ENCODE measurements at regions not wholly inside any gene's neighbourhood (a gene's known extent, or its start where the extent isn't known, plus 50 kb on each side); places are given as distances from the start of the nearest gene placed in this dataset.
"Not testable (repeated sequence)": the region's sequence is repeated elsewhere in the genome, so short reads cannot be mapped to it uniquely, and the experiment has no call there.

DNA sequence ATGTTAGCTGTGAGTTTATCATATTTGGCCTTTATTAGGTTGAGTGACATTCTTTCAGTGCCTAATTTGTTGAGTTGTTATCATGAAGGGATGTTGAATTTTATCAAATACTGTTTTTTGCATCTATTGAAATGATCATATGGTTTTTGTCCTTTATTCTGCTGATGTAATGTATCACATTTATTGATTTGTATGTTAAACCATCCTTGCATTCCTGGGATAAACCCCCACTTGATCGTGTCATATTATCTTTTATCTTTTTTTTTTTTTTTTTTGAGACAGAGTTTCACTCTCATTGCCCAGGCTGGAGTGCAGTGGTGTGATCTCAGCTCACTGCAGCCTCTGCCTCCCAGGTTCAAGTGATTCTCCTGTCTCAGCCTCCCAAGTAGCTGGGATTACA lies 51.9 kb upstream of the MFGE8 start:
- H3K4me1 ChIP-seq (ENCODE audit: control insufficient read depth, insufficient read depth, low read length); H3K9ac ChIP-seq (ENCODE audit: low read length); H3K4me3 ChIP-seq (ENCODE audit: low read length); DNase-seq (ENCODE audit: low read depth); H3K36me3 ChIP-seq (ENCODE audit: control insufficient read depth, insufficient read depth, low read length, severe bottlenecking); H3K27me3 ChIP-seq (replicated peaks; ENCODE audit: control insufficient read depth, insufficient read depth, low read length): not testable (repeated sequence)
- peaks cover 27% of the 10 kb centered on the region for H3K9me3 ChIP-seq (ENCODE audit: control insufficient read depth, low read length)

DNA sequence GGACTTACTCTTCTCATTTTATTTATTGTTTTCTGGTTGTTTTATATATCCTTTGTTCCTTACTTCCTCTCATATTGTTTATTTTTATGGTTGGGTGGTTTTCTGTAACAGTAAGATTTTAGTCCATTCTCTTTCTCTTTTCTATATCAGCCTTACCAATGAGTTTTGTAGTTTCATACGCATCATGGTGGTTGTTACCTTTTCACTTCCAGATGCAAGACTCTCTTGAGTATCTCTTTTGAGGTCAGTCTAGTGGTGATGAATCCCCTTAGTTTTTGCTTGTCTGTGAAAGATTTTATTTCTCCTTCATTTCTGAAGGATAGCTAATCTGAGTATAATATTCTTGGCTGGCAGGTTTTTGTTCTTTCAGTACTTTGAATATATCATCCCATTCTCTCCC lies 57.1 kb upstream of the MFGE8 start:
- Histone ChIP-seq H3K4me1 (ENCODE audit: control insufficient read depth, insufficient read depth, low read length) (no peaks in the 10 kb centered on the region), H3K9ac (ENCODE audit: low read length) (no peak overlapping the region), H3K36me3 (ENCODE audit: control insufficient read depth, insufficient read depth, low read length, severe bottlenecking) (no peaks in the 10 kb centered on the region), H3K4me3 (ENCODE audit: low read length) (no peak overlapping the region), H3K27me3 (replicated peaks; ENCODE audit: control insufficient read depth, insufficient read depth, low read length) (no peaks in the 10 kb centered on the region), H3K9me3 (ENCODE audit: control insufficient read depth, low read length) (peaks cover 15% of the 10 kb centered on the region)
- DNase-seq (ENCODE audit: low read depth), result no peak

- Histone ChIP-seq H3K4me3 (ENCODE audit: low read length) (no peak overlapping the region), H3K9me3 (ENCODE audit: control insufficient read depth, low read length) (peaks cover 18% of the 10 kb centered on the region), H3K4me1 (ENCODE audit: control insufficient read depth, insufficient read depth, low read length) (no peaks in the 10 kb centered on the region), H3K36me3 (ENCODE audit: control insufficient read depth, insufficient read depth, low read length, severe bottlenecking) (no peaks in the 10 kb centered on the region), H3K9ac (ENCODE audit: low read length) (no peak overlapping the region), H3K27me3 (replicated peaks; ENCODE audit: control insufficient read depth, insufficient read depth, low read length) (peaks cover 5% of the 10 kb centered on the region)
- peak; percentile 31 for DNase-seq (ENCODE audit: low read depth)
Observed at GRCh38 chr15:88974392-88974791, 61.2 kb upstream of the MFGE8 start.

DNA sequence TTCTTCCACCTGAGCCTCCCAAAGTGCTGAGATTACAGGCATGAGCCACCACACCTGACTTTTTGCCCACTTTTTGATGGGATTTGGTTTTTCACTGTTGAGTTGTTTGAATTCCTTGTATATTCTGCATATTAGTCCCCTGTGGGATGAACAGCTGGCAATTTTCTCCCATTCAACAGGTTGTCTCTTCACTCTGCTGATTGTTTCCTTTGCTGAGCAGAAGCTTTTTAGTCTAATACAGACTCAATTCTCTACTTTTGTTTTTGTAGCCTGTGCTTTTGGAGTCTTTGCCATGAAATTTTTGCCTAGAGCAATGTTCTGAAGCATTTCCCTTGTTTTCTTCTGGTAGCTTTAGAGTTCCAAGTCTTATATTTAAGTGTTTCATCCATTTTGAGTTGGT lies 62.7 kb upstream of the MFGE8 start:
- peak; percentile 53 for DNase-seq (ENCODE audit: low read depth)
- Histone ChIP-seq H3K4me1 (ENCODE audit: control insufficient read depth, insufficient read depth, low read length) (no peaks in the 10 kb centered on the region), H3K9me3 (ENCODE audit: control insufficient read depth, low read length) (peaks cover 10% of the 10 kb centered on the region), H3K27me3 (replicated peaks; ENCODE audit: control insufficient read depth, insufficient read depth, low read length) (peaks cover 5% of the 10 kb centered on the region), H3K9ac (ENCODE audit: low read length) (no peak overlapping the region), H3K36me3 (ENCODE audit: control insufficient read depth, insufficient read depth, low read length, severe bottlenecking) (no peaks in the 10 kb centered on the region), H3K4me3 (ENCODE audit: low read length) (no peak overlapping the region)

GRCh38 chr15:88976656-88977055 lies 63.5 kb upstream of the MFGE8 start:
- peaks cover 10% of the 10 kb centered on the region for H3K9me3 ChIP-seq (ENCODE audit: control insufficient read depth, low read length)
- peaks cover 5% of the 10 kb centered on the region for H3K27me3 ChIP-seq (replicated peaks; ENCODE audit: control insufficient read depth, insufficient read depth, low read length)
- DNase-seq (ENCODE audit: low read depth), result no peak
- no peak overlapping the region for H3K4me3 ChIP-seq (ENCODE audit: low read length)
- H3K4me1 ChIP-seq (ENCODE audit: control insufficient read depth, insufficient read depth, low read length), result no peaks in the 10 kb centered on the region
- no peak overlapping the region for H3K9ac ChIP-seq (ENCODE audit: low read length)
- no peaks in the 10 kb centered on the region for H3K36me3 ChIP-seq (ENCODE audit: control insufficient read depth, insufficient read depth, low read length, severe bottlenecking)

DNA sequence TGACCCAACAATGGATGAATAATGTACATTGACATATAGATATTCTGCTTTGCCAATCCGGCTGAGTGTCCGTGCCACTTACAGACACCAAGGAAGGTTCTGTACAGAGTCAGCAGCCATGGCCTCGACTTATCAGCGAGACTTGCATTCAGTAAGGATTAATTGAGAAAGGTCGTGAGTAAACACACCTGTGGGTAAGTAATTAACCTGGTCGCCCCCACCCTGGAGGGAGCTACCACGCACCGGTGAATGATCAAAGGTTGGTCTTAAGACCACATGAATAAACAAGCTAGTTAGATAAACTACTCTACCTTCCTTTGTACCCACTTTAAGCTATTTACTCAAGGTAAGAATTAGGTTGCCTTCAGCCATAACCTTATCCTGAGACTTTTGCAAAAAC lies 66.5 kb upstream of the MFGE8 start:
- H3K4me1 ChIP-seq (ENCODE audit: control insufficient read depth, insufficient read depth, low read length), result peaks cover 8% of the 10 kb centered on the region
- H3K27me3 ChIP-seq (replicated peaks; ENCODE audit: control insufficient read depth, insufficient read depth, low read length), result peaks cover 5% of the 10 kb centered on the region
- H3K4me3 ChIP-seq (ENCODE audit: low read length), result no peak overlapping the region

GRCh38 chr15:88980498-88980897 lies 67.3 kb upstream of the MFGE8 start:
- H3K9ac ChIP-seq (ENCODE audit: low read length), result no peak overlapping the region
- DNase-seq (ENCODE audit: low read depth), result no peak
- no peak overlapping the region for H3K4me3 ChIP-seq (ENCODE audit: low read length)
- H3K4me1 ChIP-seq (ENCODE audit: control insufficient read depth, insufficient read depth, low read length), result peaks cover 8% of the 10 kb centered on the region
- H3K27me3 ChIP-seq (replicated peaks; ENCODE audit: control insufficient read depth, insufficient read depth, low read length), result peaks cover 5% of the 10 kb centered on the region
- H3K9me3 ChIP-seq (ENCODE audit: control insufficient read depth, low read length), result peaks cover 10% of the 10 kb centered on the region
- H3K36me3 ChIP-seq (ENCODE audit: control insufficient read depth, insufficient read depth, low read length, severe bottlenecking), result no peaks in the 10 kb centered on the region

More for the DNA sequence above, 66.5 kb upstream of the MFGE8 start:
- DNase-seq (ENCODE audit: low read depth), result no peak
- Histone ChIP-seq H3K9me3 (ENCODE audit: control insufficient read depth, low read length) (peaks cover 10% of the 10 kb centered on the region), H3K36me3 (ENCODE audit: control insufficient read depth, insufficient read depth, low read length, severe bottlenecking) (no peaks in the 10 kb centered on the region), H3K9ac (ENCODE audit: low read length) (no peak overlapping the region)

DNA sequence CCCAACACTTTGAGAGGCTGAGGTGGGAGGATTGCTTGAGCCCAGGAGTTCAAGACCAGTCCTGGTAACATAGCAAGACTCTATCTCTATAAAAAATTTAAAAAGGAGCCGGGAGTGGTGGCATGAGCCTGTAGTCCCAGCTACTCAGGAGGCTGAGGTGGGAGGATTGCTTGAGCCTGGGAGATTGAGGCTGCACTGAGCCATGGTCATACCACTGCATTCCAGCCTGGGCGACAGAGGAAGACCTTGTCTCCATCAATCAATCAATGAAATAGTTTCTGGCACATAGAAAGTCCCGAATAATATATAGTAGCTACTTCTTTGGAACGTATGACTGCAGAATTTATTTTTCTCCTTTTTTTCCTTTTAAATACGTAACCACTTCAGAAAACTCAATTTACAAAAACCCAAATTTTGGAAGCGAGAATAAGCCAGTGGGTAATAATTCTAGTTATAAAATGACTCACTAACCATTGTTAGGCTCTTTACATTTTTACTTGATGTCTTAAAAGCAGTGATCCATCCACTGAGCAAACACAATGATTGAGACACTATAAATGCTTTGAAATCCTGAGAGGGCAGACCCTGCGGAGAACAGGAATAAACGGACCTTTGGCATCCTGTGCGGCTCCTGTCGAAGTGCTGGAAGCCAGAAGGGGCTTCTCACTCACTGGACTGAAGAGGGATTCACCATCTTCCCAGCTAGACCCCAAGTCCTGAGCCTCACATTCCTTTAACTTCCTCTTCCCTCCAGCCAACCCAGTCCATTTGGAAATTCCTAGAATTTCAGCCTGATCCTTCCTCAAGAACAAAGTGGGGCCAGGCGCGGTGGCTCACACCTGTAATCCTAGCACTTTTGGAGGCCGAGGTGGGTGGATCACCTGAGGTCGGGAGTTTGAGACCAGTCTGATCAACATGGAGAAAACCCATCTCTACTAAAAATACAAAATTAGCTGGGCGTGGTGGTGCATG lies 68.4 kb upstream of the MFGE8 start:
- Histone ChIP-seq H3K4me3 (ENCODE audit: low read length) (no peak overlapping the region), H3K9ac (ENCODE audit: low read length) (no peak overlapping the region), H3K9me3 (ENCODE audit: control insufficient read depth, low read length) (peaks cover 6% of the 10 kb centered on the region), H3K36me3 (ENCODE audit: control insufficient read depth, insufficient read depth, low read length, severe bottlenecking) (no peaks in the 10 kb centered on the region), H3K4me1 (ENCODE audit: control insufficient read depth, insufficient read depth, low read length) (peaks cover 8% of the 10 kb centered on the region), H3K27me3 (replicated peaks; ENCODE audit: control insufficient read depth, insufficient read depth, low read length) (peaks cover 4% of the 10 kb centered on the region)
- peak; percentile 50 for DNase-seq (ENCODE audit: low read depth)

GRCh38 chr15:88982304-88982945 lies 69.2 kb upstream of the MFGE8 start:
- DNase-seq (ENCODE audit: low read depth), result peak; percentile 83

DNA sequence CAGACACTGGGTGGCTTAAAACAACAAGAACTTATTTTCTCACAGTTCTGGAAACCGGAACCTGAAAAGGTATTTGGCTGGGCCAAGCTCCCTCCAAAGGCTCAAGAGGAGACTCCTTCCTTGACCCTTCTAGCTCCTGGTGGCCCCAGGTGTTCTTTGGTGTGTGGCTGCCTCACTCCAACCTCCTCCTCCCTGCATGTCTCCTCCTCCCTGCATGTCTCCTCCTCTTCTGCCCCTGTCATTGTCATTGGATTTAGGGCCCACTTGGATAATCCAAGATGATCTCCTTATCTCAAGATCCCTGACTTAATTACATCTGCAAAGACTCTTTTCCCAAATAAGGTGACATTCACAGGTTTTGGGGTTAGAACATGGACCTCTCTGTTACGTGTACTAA lies 69.8 kb upstream of the MFGE8 start:
- no peak overlapping the region for H3K9ac ChIP-seq (ENCODE audit: low read length)
- DNase-seq (ENCODE audit: low read depth), result no peak
- peaks cover 8% of the 10 kb centered on the region for H3K4me1 ChIP-seq (ENCODE audit: control insufficient read depth, insufficient read depth, low read length)
- H3K4me3 ChIP-seq (ENCODE audit: low read length), result no peak overlapping the region
- no peaks in the 10 kb centered on the region for H3K36me3 ChIP-seq (ENCODE audit: control insufficient read depth, insufficient read depth, low read length, severe bottlenecking)
- no peaks in the 10 kb centered on the region for H3K9me3 ChIP-seq (ENCODE audit: control insufficient read depth, low read length)
- H3K27me3 ChIP-seq (replicated peaks; ENCODE audit: control insufficient read depth, insufficient read depth, low read length), result no peaks in the 10 kb centered on the region

More at GRCh38 chr15:88982304-88982945, 69.2 kb upstream of the MFGE8 start:
- no peak overlapping the region for H3K9ac ChIP-seq (ENCODE audit: low read length)
- H3K27me3 ChIP-seq (replicated peaks; ENCODE audit: control insufficient read depth, insufficient read depth, low read length), result no peaks in the 10 kb centered on the region
- H3K36me3 ChIP-seq (ENCODE audit: control insufficient read depth, insufficient read depth, low read length, severe bottlenecking), result no peaks in the 10 kb centered on the region
- H3K9me3 ChIP-seq (ENCODE audit: control insufficient read depth, low read length), result no peaks in the 10 kb centered on the region
- H3K4me3 ChIP-seq (ENCODE audit: low read length), result no peak overlapping the region
- peaks cover 8% of the 10 kb centered on the region for H3K4me1 ChIP-seq (ENCODE audit: control insufficient read depth, insufficient read depth, low read length)

GRCh38 chr15:88983861-88984429 lies 70.8 kb upstream of the MFGE8 start:
- H3K9me3 ChIP-seq (ENCODE audit: control insufficient read depth, low read length), result no peaks in the 10 kb centered on the region
- no peak for DNase-seq (ENCODE audit: low read depth)

More at GRCh38 chr15:88983861-88984429, 70.8 kb upstream of the MFGE8 start:
- H3K36me3 ChIP-seq (ENCODE audit: control insufficient read depth, insufficient read depth, low read length, severe bottlenecking), result no peaks in the 10 kb centered on the region
- no peak overlapping the region for H3K9ac ChIP-seq (ENCODE audit: low read length)
- no peak overlapping the region for H3K4me3 ChIP-seq (ENCODE audit: low read length)
- H3K27me3 ChIP-seq (replicated peaks; ENCODE audit: control insufficient read depth, insufficient read depth, low read length), result no peaks in the 10 kb centered on the region
- peaks cover 11% of the 10 kb centered on the region for H3K4me1 ChIP-seq (ENCODE audit: control insufficient read depth, insufficient read depth, low read length)

Data from adipocyte (in vitro differentiated cells).